ENCODE measurements at regions not wholly inside any gene's neighbourhood (a gene's known extent, or its start where the extent isn't known, plus 50 kb on each side); places are given as distances from the start of the nearest gene placed in this dataset.
"Not testable (repeated sequence)": the region's sequence is repeated elsewhere in the genome, so short reads cannot be mapped to it uniquely, and the experiment has no call there.

DNA sequence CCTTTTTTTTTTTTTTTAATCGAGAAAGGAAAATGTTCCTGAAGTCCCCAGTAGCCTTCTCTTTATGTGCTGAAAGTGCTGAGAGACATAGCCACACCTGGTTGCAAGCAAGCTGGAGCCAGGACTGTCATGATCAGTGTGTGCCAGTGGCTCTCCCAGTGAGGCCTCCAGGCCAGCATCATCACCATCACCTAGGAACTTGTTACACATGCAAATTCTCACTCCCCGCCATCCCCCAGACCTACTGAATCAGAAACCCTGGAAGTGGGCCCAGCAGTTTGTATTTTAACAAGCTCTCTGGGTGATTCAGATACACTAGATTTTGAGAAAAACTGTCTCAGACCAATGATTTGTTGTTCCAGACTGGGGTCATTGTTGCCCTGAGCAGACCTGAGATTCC is 181.9 kb upstream of the GLRA1 start:
- intact Hi-C loops (cut with DNase I; ENCODE audit: low total_unique reads), result no loop called here
- DNase-seq, result no peak
- no peaks in the 10 kb centered on the region for H3K4me1 ChIP-seq
- H3K4me3 ChIP-seq, result no peak overlapping the region
- H3K27ac ChIP-seq, result no peak overlapping the region
- H3K9me3 ChIP-seq, result peaks cover 0 to 5% (median 0%) of the 10 kb centered on the region in 3 donors
- no peaks in the 10 kb centered on the region for H3K36me3 ChIP-seq
- no peaks in the 10 kb centered on the region for H3K27me3 ChIP-seq
- no peak for TF ChIP-seq CTCF (IDR thresholded peaks at IDR 0.05)

GRCh38 chr5:152105085-152105484 is 180.4 kb upstream of the GLRA1 start:
- no peak overlapping the region for H3K27ac ChIP-seq
- no peaks in the 10 kb centered on the region for H3K27me3 ChIP-seq
- no peaks in the 10 kb centered on the region for H3K4me1 ChIP-seq
- no peak overlapping the region for H3K4me3 ChIP-seq
- intact Hi-C loops (cut with DNase I; ENCODE audit: low total_unique reads), result no loop called here
- no peak for TF ChIP-seq CTCF (IDR thresholded peaks at IDR 0.05)
- H3K9me3 ChIP-seq, result peaks cover 0 to 5% (median 0%) of the 10 kb centered on the region in 3 donors
- H3K36me3 ChIP-seq, result no peaks in the 10 kb centered on the region
- no peak for DNase-seq

GRCh38 chr5:152104211-152104610 is 179.6 kb upstream of the GLRA1 start:
- no peak for TF ChIP-seq CTCF (IDR thresholded peaks at IDR 0.05)
- H3K4me1 ChIP-seq, result no peaks in the 10 kb centered on the region
- no peaks in the 10 kb centered on the region for H3K36me3 ChIP-seq
- H3K9me3 ChIP-seq, result peaks cover 0 to 5% (median 0%) of the 10 kb centered on the region in 3 donors
- H3K27ac ChIP-seq, result no peak overlapping the region
- no peak for DNase-seq
- no peak overlapping the region for H3K4me3 ChIP-seq
- H3K27me3 ChIP-seq, result no peaks in the 10 kb centered on the region
- intact Hi-C loops (cut with DNase I; ENCODE audit: low total_unique reads), result no loop called here

- H3K9me3 ChIP-seq; DNase-seq; intact Hi-C loops (cut with DNase I; ENCODE audit: low total_unique reads); H3K4me1 ChIP-seq; H3K27me3 ChIP-seq; H3K36me3 ChIP-seq; H3K27ac ChIP-seq; H3K4me3 ChIP-seq: not testable (repeated sequence)
Measured at GRCh38 chr5:152102908-152103307, 178.3 kb upstream of the GLRA1 start.

- H3K4me3 ChIP-seq, result no peak overlapping the region
- intact Hi-C loops (cut with DNase I; ENCODE audit: low total_unique reads), result no loop called here
- no peaks in the 10 kb centered on the region for H3K36me3 ChIP-seq
- H3K27me3 ChIP-seq, result no peaks in the 10 kb centered on the region
- DNase-seq, result no peak
- no peak for TF ChIP-seq CTCF (IDR thresholded peaks at IDR 0.05)
- H3K9me3 ChIP-seq, result peaks cover 0 to 5% (median 0%) of the 10 kb centered on the region in 3 donors
- H3K27ac ChIP-seq, result no peak overlapping the region
- H3K4me1 ChIP-seq, result no peaks in the 10 kb centered on the region
Measured at GRCh38 chr5:152102057-152102456, 177.4 kb upstream of the GLRA1 start.

DNA sequence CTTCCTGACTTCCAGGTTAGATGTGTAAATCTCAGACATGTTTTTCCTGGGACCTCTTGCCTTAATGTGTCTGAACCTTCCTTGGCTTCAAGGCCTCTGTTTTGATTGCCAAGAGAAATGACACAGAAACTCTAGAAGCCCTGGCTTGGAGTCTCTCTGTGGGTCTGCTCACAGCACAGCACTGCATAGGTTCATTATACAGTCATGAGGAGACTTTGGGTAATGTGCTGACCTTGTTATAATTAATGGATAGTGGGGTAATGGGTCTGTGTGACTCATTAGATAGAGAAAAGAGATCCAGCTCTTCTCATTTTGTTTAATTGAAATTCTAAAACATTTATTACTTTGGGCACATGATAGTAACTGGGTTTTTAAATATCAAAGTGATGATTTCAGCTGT is 175.8 kb upstream of the GLRA1 start:
- Histone ChIP-seq H3K4me3 (no peak overlapping the region), H3K4me1 (no peaks in the 10 kb centered on the region), H3K36me3 (no peaks in the 10 kb centered on the region), H3K27me3 (no peaks in the 10 kb centered on the region), H3K27ac (no peak overlapping the region), H3K9me3 (peaks cover 0 to 5% (median 0%) of the 10 kb centered on the region in 3 donors)
- DNase-seq, result no peak
- TF ChIP-seq CTCF (IDR thresholded peaks at IDR 0.05), result no peak
- intact Hi-C loops (cut with DNase I; ENCODE audit: low total_unique reads), result no loop called here

Data from tibial artery (tissue), 4 donors.